Body of pancreas (tissue), 4 donors: ENCODE measurements at regions not wholly inside any gene's neighbourhood (a gene's known extent, or its start where the extent isn't known, plus 50 kb on each side); places are given as distances from the start of the nearest gene placed in this dataset.

Source experiments
- ATAC-seq: fragments of 150-250 bp; one replicate; pipeline ENCODE4 v1.9.1; 2016
- DNase-seq, 4 donors: peaks; one replicate each; pipeline ENCODE4 v3.0.0-alpha.2; 2019
- H3K27ac ChIP-seq, 4 donors: fragments of 200-600 bp; sonication (generic); 1 replicate in 3 of 4; 2 replicates in 1 of 4; pipeline versions ENCODE4 v1.5.1 to v1.6.1; 2016 to 2019; ENCODE audit warnings: mild to moderate bottlenecking in 1 of 4, mixed read lengths in 1 of 4, moderate library complexity in 1 of 4
- H3K27me3 ChIP-seq, 2 donors: fragments of 200-600 bp; sonication (generic); one replicate each; pipeline ENCODE4 v1.6.0; 2016; ENCODE audit warnings: mild to moderate bottlenecking in 1 of 2
- H3K36me3 ChIP-seq, 2 donors: fragments of 200-600 bp; sonication (generic); replicated peaks in 1 of 2; 2 replicates each; pipeline ENCODE4 v1.5.1; 2016; ENCODE audit warnings: low read depth in 2 of 2; ENCODE audit not compliant: insufficient read depth in 1 of 2
- H3K4me1 ChIP-seq: fragments of 200-600 bp; sonication (generic); one replicate; pipeline ENCODE4 v1.6.0; 2016
- H3K4me3 ChIP-seq, 2 donors: fragments of 200-600 bp; sonication (generic); 1 replicate in 1 of 2; 2 replicates in 1 of 2; pipeline ENCODE4 v1.5.1; 2016 to 2019
- H3K9me3 ChIP-seq, 3 donors: fragments of 200-600 bp; sonication (generic); 1 replicate in 2 of 3; 2 replicates in 1 of 3; pipeline ENCODE4 v1.5.1; 2016
- CTCF ChIP-seq, 7 experiments: fragments of 450-650 bp in 4 of 7; fragments of 200-600 bp in 3 of 7; sonication (generic) in 3 of 7; IDR thresholded peaks; one replicate each; pipeline ENCODE4 v1.5.1; 2016 to 2019; ENCODE audit warnings: antibody characterized with exemption in 7 of 7
- POLR2A ChIP-seq, 3 donors: fragments of 450-650 bp; IDR thresholded peaks; one replicate each; pipeline ENCODE4 v1.6.1; 2016; ENCODE audit warnings: antibody characterized with exemption in 3 of 3, mild to moderate bottlenecking in 2 of 3
- WGBS, 2 donors: methylation state at CpG; one replicate each; pipeline ENCODE4 v1.1.5; 2017; 5-methylcytosine and 5-hydroxymethylcytosine counted together
- intact Hi-C: fragments of 100-400 bp; cut with DNase I; formaldehyde crosslinking; loops from one replicate; pipeline ENCODE4 v1.15.1; 2023

DNA sequence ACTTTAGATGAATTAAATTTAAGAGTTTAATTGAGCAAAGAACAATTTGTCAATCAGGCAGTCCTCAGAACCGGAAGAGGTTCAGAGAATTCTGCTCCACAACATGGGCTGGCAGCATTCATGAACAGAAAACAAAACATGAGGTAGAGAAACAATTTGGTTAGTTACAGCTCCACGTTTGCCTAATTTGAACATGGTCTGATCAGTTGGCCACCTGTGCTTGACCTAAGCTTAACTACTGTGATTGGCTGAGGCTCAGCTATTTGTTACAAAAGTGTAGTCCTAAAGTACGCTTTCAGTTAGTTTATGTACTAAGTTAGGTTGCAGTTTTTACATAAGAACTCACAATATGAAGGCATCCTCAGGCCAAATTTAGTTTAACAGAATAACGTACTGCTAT, 258.6 kb downstream of the ADAM29 start:
- TF ChIP-seq CTCF (IDR thresholded peaks at IDR 0.05): no peak
- TF ChIP-seq POLR2A (IDR thresholded peaks at IDR 0.05): no peak
- no peaks in the 10 kb centered on the region for H3K36me3 ChIP-seq
- no peaks in the 10 kb centered on the region for H3K4me1 ChIP-seq
- no peak for ATAC-seq
- intact Hi-C loops: no loop called here
- WGBS, 2 donors: 38 to 43% methylated on average over 4 of the region's 4 CpGs
- no peaks in the 10 kb centered on the region for H3K27me3 ChIP-seq
- H3K27ac ChIP-seq: no peak overlapping the region
- no peak overlapping the region for H3K4me3 ChIP-seq
- no peaks in the 10 kb centered on the region for H3K9me3 ChIP-seq
- no peak for DNase-seq

GRCh38 chr4:175190654-175191053, 272.5 kb downstream of the ADAM29 start:
- H3K27ac ChIP-seq: no peak overlapping the region
- intact Hi-C loops: no loop called here
- ATAC-seq (no peak), DNase-seq (no peak)
- 38 to 40% methylated on average over 3 of the region's 3 CpGs for WGBS, 2 donors
- H3K4me1 ChIP-seq: no peaks in the 10 kb centered on the region
- H3K36me3 ChIP-seq: no peaks in the 10 kb centered on the region
- no peaks in the 10 kb centered on the region for H3K9me3 ChIP-seq
- no peak overlapping the region for H3K4me3 ChIP-seq
- TF ChIP-seq CTCF (IDR thresholded peaks at IDR 0.05) (no peak), POLR2A (IDR thresholded peaks at IDR 0.05) (no peak)
- H3K27me3 ChIP-seq: no peaks in the 10 kb centered on the region

GRCh38 chr4:175198056-175198455, 279.9 kb downstream of the ADAM29 start:
- DNase-seq: no peak
- Histone ChIP-seq H3K4me3 (no peak overlapping the region), H3K36me3 (no peaks in the 10 kb centered on the region), H3K4me1 (no peaks in the 10 kb centered on the region), H3K27ac (no peak overlapping the region), H3K27me3 (no peaks in the 10 kb centered on the region), H3K9me3 (no peaks in the 10 kb centered on the region)
- WGBS, 2 donors: 56 to 59% methylated on average over 1 of the region's 1 CpG
- intact Hi-C loops: no loop called here
- ATAC-seq: no peak
- TF ChIP-seq CTCF (IDR thresholded peaks at IDR 0.05) (no peak), POLR2A (IDR thresholded peaks at IDR 0.05) (no peak)

GRCh38 chr4:175215208-175215607, 297.1 kb downstream of the ADAM29 start:
- ATAC-seq (no peak), DNase-seq (no peak)
- Histone ChIP-seq H3K27ac (no peak overlapping the region), H3K9me3 (peaks cover 0 to 30% (median 0%) of the 10 kb centered on the region in 3 donors), H3K4me3 (no peak overlapping the region), H3K27me3 (no peaks in the 10 kb centered on the region), H3K36me3 (no peaks in the 10 kb centered on the region), H3K4me1 (no peaks in the 10 kb centered on the region)
- intact Hi-C loops: no loop called here
- 62 to 63% methylated on average over 8 of the region's 8 CpGs for WGBS, 2 donors
- TF ChIP-seq CTCF (IDR thresholded peaks at IDR 0.05) (no peak), POLR2A (IDR thresholded peaks at IDR 0.05) (no peak)

GRCh38 chr4:175215657-175216056, 297.5 kb downstream of the ADAM29 start:
- WGBS, 2 donors: 48 to 72% methylated on average over 1 of the region's 1 CpG
- Histone ChIP-seq H3K36me3 (no peaks in the 10 kb centered on the region), H3K27ac (no peak overlapping the region), H3K9me3 (peaks cover 0 to 30% (median 0%) of the 10 kb centered on the region in 3 donors), H3K4me1 (no peaks in the 10 kb centered on the region), H3K4me3 (no peak overlapping the region), H3K27me3 (no peaks in the 10 kb centered on the region)
- no peak for DNase-seq
- intact Hi-C loops: no loop called here
- TF ChIP-seq POLR2A (IDR thresholded peaks at IDR 0.05): no peak
- no peak for TF ChIP-seq CTCF (IDR thresholded peaks at IDR 0.05)
- no peak for ATAC-seq
